ENCODE measurements at regions not wholly inside any gene's neighbourhood (a gene's known extent, or its start where the extent isn't known, plus 50 kb on each side); places are given as distances from the start of the nearest gene placed in this dataset.

GRCh38 chr13:73933795-73934194 is 200.4 kb downstream of the KLF12 start:
- ChIA-PET CTCF (no interaction called here), POLR2A (no interaction called here)
- 0 out of 2 replicates have a peak, but pooled peaks cover 2% of the 10 kb centered on the region for H3K9me3 Mint-ChIP-seq
- DNase-seq (ENCODE audit: low spot score) (no peak), ATAC-seq (no peak)
- H3K27ac Mint-ChIP-seq, result no peak overlapping the region
- no peak overlapping the region for H3K4me3 Mint-ChIP-seq
- H3K27me3 Mint-ChIP-seq (ENCODE audit: low read depth), result no peaks in the 10 kb centered on the region
- no peak for TF ChIP-seq USF2 (CRISPR knock-in tag; IDR thresholded peaks at IDR 0.05)
- TF ChIP-seq CREM (CRISPR knock-in tag; IDR thresholded peaks at IDR 0.05), result no peak
- TF ChIP-seq SMAD3 (CRISPR knock-in tag; IDR thresholded peaks at IDR 0.05; ENCODE audit: borderline replicate concordance), result no peak
- no peak for TF ChIP-seq ZNF317 (CRISPR knock-in tag; IDR thresholded peaks at IDR 0.05; ENCODE audit: borderline replicate concordance, low read depth)
- no peak for TF ChIP-seq ZNF232 (CRISPR knock-in tag; IDR thresholded peaks at IDR 0.05)
- TF ChIP-seq E2F5 (CRISPR knock-in tag; IDR thresholded peaks at IDR 0.05), result no peak
- no peak for TF ChIP-seq SP1 (CRISPR knock-in tag; conservative IDR thresholded peaks at IDR 0.05)
- TF ChIP-seq, protein P1, sequence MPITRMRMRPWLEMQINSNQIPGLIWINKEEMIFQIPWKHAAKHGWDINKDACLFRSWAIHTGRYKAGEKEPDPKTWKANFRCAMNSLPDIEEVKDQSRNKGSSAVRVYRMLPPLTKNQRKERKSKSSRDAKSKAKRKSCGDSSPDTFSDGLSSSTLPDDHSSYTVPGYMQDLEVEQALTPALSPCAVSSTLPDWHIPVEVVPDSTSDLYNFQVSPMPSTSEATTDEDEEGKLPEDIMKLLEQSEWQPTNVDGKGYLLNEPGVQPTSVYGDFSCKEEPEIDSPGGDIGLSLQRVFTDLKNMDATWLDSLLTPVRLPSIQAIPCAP (CRISPR knock-in tag; IDR thresholded peaks at IDR 0.05), result no peak
- no peak for TF ChIP-seq IRF2 (CRISPR knock-in tag; IDR thresholded peaks at IDR 0.05; ENCODE audit: borderline replicate concordance, low read depth)
- no peak for TF ChIP-seq TEAD4 (CRISPR knock-in tag; IDR thresholded peaks at IDR 0.05)
- TF ChIP-seq NR1H2 (CRISPR knock-in tag; IDR thresholded peaks at IDR 0.05), result no peak
- no peak for TF ChIP-seq CBFB (CRISPR knock-in tag; IDR thresholded peaks at IDR 0.05; ENCODE audit: low read depth)
- TF ChIP-seq ZNF263 (CRISPR knock-in tag; IDR thresholded peaks at IDR 0.05; ENCODE audit: low read depth), result no peak
- TF ChIP-seq ZNF281 (CRISPR knock-in tag; IDR thresholded peaks at IDR 0.05), result no peak
- no peak for TF ChIP-seq PRRX2 (CRISPR knock-in tag; IDR thresholded peaks at IDR 0.05)
- no peak for TF ChIP-seq ELF4 (CRISPR knock-in tag; IDR thresholded peaks at IDR 0.05; ENCODE audit: low read depth)
- TF ChIP-seq PRDM15 (CRISPR knock-in tag; IDR thresholded peaks at IDR 0.05), result no peak
- no peak for TF ChIP-seq MLX (CRISPR knock-in tag; IDR thresholded peaks at IDR 0.05)
- peaks cover 2% of the 10 kb centered on the region; the same call in 1 of the 2 replicates for H3K36me3 Mint-ChIP-seq
- H3K4me1 Mint-ChIP-seq, result peaks cover 28% of the 10 kb centered on the region

All from WTC11 (cell line).